ENCODE measurements at regions not wholly inside any gene's neighbourhood (a gene's known extent, or its start where the extent isn't known, plus 50 kb on each side); places are given as distances from the start of the nearest gene placed in this dataset.
"Not testable (repeated sequence)": the region's sequence is repeated elsewhere in the genome, so short reads cannot be mapped to it uniquely, and the experiment has no call there.

GRCh38 chr13:65834897-65835296, 1395.2 kb downstream of the PCDH9 start:
- Mint-ChIP-seq H3K27ac (no peak overlapping the region), H3K4me1 (no peaks in the 10 kb centered on the region), H3K27me3 (no peaks in the 10 kb centered on the region), H3K36me3 (ENCODE audit: low read depth) (no peaks in the 10 kb centered on the region), H3K4me3 (no peak overlapping the region)
- ATAC-seq (no peak), DNase-seq (no peak)
- H3K9me3 ChIP-seq (ENCODE audit: control insufficient read depth, low read length, poor library complexity, severe bottlenecking) = no peaks in the 10 kb centered on the region

- H3K36me3 Mint-ChIP-seq (ENCODE audit: low read depth) = no peaks in the 10 kb centered on the region
- H3K4me3 Mint-ChIP-seq = no peak overlapping the region
- H3K27me3 Mint-ChIP-seq = no peaks in the 10 kb centered on the region
- H3K9me3 ChIP-seq (ENCODE audit: control insufficient read depth, low read length, poor library complexity, severe bottlenecking) = no peaks in the 10 kb centered on the region
- ATAC-seq (no peak), DNase-seq (no peak)
- no peaks in the 10 kb centered on the region for H3K4me1 Mint-ChIP-seq
- no peak overlapping the region for H3K27ac Mint-ChIP-seq
Measured at GRCh38 chr13:65830411-65831205, 1399.5 kb downstream of the PCDH9 start.

- H3K27me3 Mint-ChIP-seq = no peaks in the 10 kb centered on the region
- H3K4me3 Mint-ChIP-seq = no peak overlapping the region
- ATAC-seq = no peak
- H3K36me3 Mint-ChIP-seq (ENCODE audit: low read depth) = no peaks in the 10 kb centered on the region
- no peaks in the 10 kb centered on the region for H3K9me3 ChIP-seq (ENCODE audit: control insufficient read depth, low read length, poor library complexity, severe bottlenecking)
- no peaks in the 10 kb centered on the region for H3K4me1 Mint-ChIP-seq
- H3K27ac Mint-ChIP-seq = no peak overlapping the region
- no peak for DNase-seq
Measured at GRCh38 chr13:65829241-65830008, 1400.7 kb downstream of the PCDH9 start.

GRCh38 chr13:65826657-65827056, 1403.5 kb downstream of the PCDH9 start:
- Mint-ChIP-seq H3K4me3 (no peak overlapping the region), H3K36me3 (ENCODE audit: low read depth) (no peaks in the 10 kb centered on the region), H3K27me3 (no peaks in the 10 kb centered on the region), H3K27ac (no peak overlapping the region), H3K4me1 (no peaks in the 10 kb centered on the region)
- ATAC-seq (no peak), DNase-seq (no peak)
- H3K9me3 ChIP-seq (ENCODE audit: control insufficient read depth, low read length, poor library complexity, severe bottlenecking) = no peaks in the 10 kb centered on the region

GRCh38 chr13:65825039-65825438, 1405.1 kb downstream of the PCDH9 start:
- H3K9me3 ChIP-seq (ENCODE audit: control insufficient read depth, low read length, poor library complexity, severe bottlenecking) = no peaks in the 10 kb centered on the region
- Mint-ChIP-seq H3K4me1 (no peaks in the 10 kb centered on the region), H3K4me3 (no peak overlapping the region)

GRCh38 chr13:65808061-65808460, 1422.1 kb downstream of the PCDH9 start:
- Mint-ChIP-seq H3K4me3 (no peak overlapping the region), H3K27me3 (no peaks in the 10 kb centered on the region), H3K4me1 (no peaks in the 10 kb centered on the region), H3K27ac (no peak overlapping the region), H3K36me3 (ENCODE audit: low read depth) (no peaks in the 10 kb centered on the region)
- ATAC-seq (no peak), DNase-seq (no peak)
- H3K9me3 ChIP-seq (ENCODE audit: control insufficient read depth, low read length, poor library complexity, severe bottlenecking) = peaks cover 2% of the 10 kb centered on the region

More at GRCh38 chr13:65825039-65825438, 1405.1 kb downstream of the PCDH9 start:
- DNase-seq (no peak), ATAC-seq (no peak)
- no peaks in the 10 kb centered on the region for H3K27me3 Mint-ChIP-seq
- no peaks in the 10 kb centered on the region for H3K36me3 Mint-ChIP-seq (ENCODE audit: low read depth)
- H3K27ac Mint-ChIP-seq = no peak overlapping the region

GRCh38 chr13:65803530-65804392, 1426.4 kb downstream of the PCDH9 start:
- Mint-ChIP-seq H3K27ac (no peak overlapping the region), H3K4me1 (no peaks in the 10 kb centered on the region), H3K36me3 (ENCODE audit: low read depth) (no peaks in the 10 kb centered on the region), H3K27me3 (no peaks in the 10 kb centered on the region), H3K4me3 (no peak overlapping the region)
- ATAC-seq (no peak), DNase-seq (no peak)
- H3K9me3 ChIP-seq (ENCODE audit: control insufficient read depth, low read length, poor library complexity, severe bottlenecking) = peaks cover 2% of the 10 kb centered on the region

GRCh38 chr13:65789815-65790214, 1440.3 kb downstream of the PCDH9 start:
- no peaks in the 10 kb centered on the region for H3K9me3 ChIP-seq (ENCODE audit: control insufficient read depth, low read length, poor library complexity, severe bottlenecking)
- H3K36me3 Mint-ChIP-seq (ENCODE audit: low read depth) = no peaks in the 10 kb centered on the region
- DNase-seq = no peak
- H3K4me3 Mint-ChIP-seq = no peak overlapping the region
- H3K27ac Mint-ChIP-seq = no peak overlapping the region
- H3K27me3 Mint-ChIP-seq = no peaks in the 10 kb centered on the region
- no peaks in the 10 kb centered on the region for H3K4me1 Mint-ChIP-seq
- ATAC-seq = no peak

GRCh38 chr13:65787082-65787481, 1443.1 kb downstream of the PCDH9 start:
- H3K9me3 ChIP-seq (ENCODE audit: control insufficient read depth, low read length, poor library complexity, severe bottlenecking) = no peaks in the 10 kb centered on the region
- no peak for ATAC-seq
- Mint-ChIP-seq H3K4me3 (no peak overlapping the region), H3K27me3 (no peaks in the 10 kb centered on the region), H3K4me1 (no peaks in the 10 kb centered on the region), H3K27ac (no peak overlapping the region), H3K36me3 (ENCODE audit: low read depth) (no peaks in the 10 kb centered on the region)
- no peak for DNase-seq

- H3K4me1 Mint-ChIP-seq = no peaks in the 10 kb centered on the region
- no peaks in the 10 kb centered on the region for H3K27me3 Mint-ChIP-seq
- no peak for ATAC-seq
- H3K27ac Mint-ChIP-seq = no peak overlapping the region
- no peaks in the 10 kb centered on the region for H3K36me3 Mint-ChIP-seq (ENCODE audit: low read depth)
- H3K4me3 Mint-ChIP-seq = no peak overlapping the region
- DNase-seq = no peak
- no peaks in the 10 kb centered on the region for H3K9me3 ChIP-seq (ENCODE audit: control insufficient read depth, low read length, poor library complexity, severe bottlenecking)
Measured at GRCh38 chr13:65784088-65784816, 1445.9 kb downstream of the PCDH9 start.

- Mint-ChIP-seq H3K36me3 (ENCODE audit: low read depth) (no peaks in the 10 kb centered on the region), H3K27ac (no peak overlapping the region), H3K4me3 (no peak overlapping the region), H3K27me3 (no peaks in the 10 kb centered on the region), H3K4me1 (no peaks in the 10 kb centered on the region)
- ATAC-seq (no peak), DNase-seq (no peak)
- no peaks in the 10 kb centered on the region for H3K9me3 ChIP-seq (ENCODE audit: control insufficient read depth, low read length, poor library complexity, severe bottlenecking)
Measured at GRCh38 chr13:65783383-65783782, 1446.8 kb downstream of the PCDH9 start.

GRCh38 chr13:65771704-65772313, 1458.3 kb downstream of the PCDH9 start:
- H3K4me1 Mint-ChIP-seq; DNase-seq; ATAC-seq; H3K9me3 ChIP-seq (ENCODE audit: control insufficient read depth, low read length, poor library complexity, severe bottlenecking); H3K4me3 Mint-ChIP-seq; H3K27ac Mint-ChIP-seq; H3K27me3 Mint-ChIP-seq; H3K36me3 Mint-ChIP-seq (ENCODE audit: low read depth): not testable (repeated sequence)

Data from T-helper 17 cell (primary cell).